ENCODE measurements at regions not wholly inside any gene's neighbourhood (a gene's known extent, or its start where the extent isn't known, plus 50 kb on each side); places are given as distances from the start of the nearest gene placed in this dataset.

- Mint-ChIP-seq H3K4me3 (no peak overlapping the region), H3K9me3 (peaks cover 32% of the 10 kb centered on the region), H3K4me1 (no peaks in the 10 kb centered on the region), H3K27me3 (ENCODE audit: insufficient read depth, low read depth, poor library complexity) (peaks cover 5% of the 10 kb centered on the region), H3K36me3 (ENCODE audit: low read depth) (peaks cover 10% of the 10 kb centered on the region; the same call in 2 of the 3 replicates), H3K27ac (no peak overlapping the region)
- H3K36me3 ChIP-seq (ENCODE audit: insufficient read depth), result peaks cover 3% of the 10 kb centered on the region; the same call in 1 of the 2 replicates
- no peaks in the 10 kb centered on the region for H3K79me2 ChIP-seq (replicated peaks; ENCODE audit: insufficient read depth)
- ATAC-seq (no peak), DNase-seq (ENCODE audit: low spot score) (no peak)
- H3K4me1 ChIP-seq (ENCODE audit: insufficient read depth), result no peaks in the 10 kb centered on the region
- H3K27ac ChIP-seq (ENCODE audit: low read depth), result no peak overlapping the region
- H2AFZ ChIP-seq, result no peak overlapping the region
- no peaks in the 10 kb centered on the region for H3K27me3 ChIP-seq (ENCODE audit: insufficient read depth)
- no peaks in the 10 kb centered on the region for H3F3A ChIP-seq (replicated peaks; ENCODE audit: low read depth)
- no peaks in the 10 kb centered on the region for H3K9me2 ChIP-seq (ENCODE audit: insufficient read depth)
- TF ChIP-seq REST (IDR thresholded peaks at IDR 0.05; ENCODE audit: unreplicated experiment) (no peak), JUNB (IDR thresholded peaks at IDR 0.05; ENCODE audit: unreplicated experiment) (no peak), POLR2AphosphoS5 (IDR thresholded peaks at IDR 0.05; ENCODE audit: low read depth) (no peak), ZNF462 (CRISPR knock-in tag; IDR thresholded peaks at IDR 0.05) (no peak), NANOG (IDR thresholded peaks at IDR 0.05; ENCODE audit: borderline replicate concordance) (no peak), EZH2phosphoT487 (IDR thresholded peaks at IDR 0.05; ENCODE audit: unreplicated experiment) (no peak), ETS1 (IDR thresholded peaks at IDR 0.05) (no peak), EZH2 (IDR thresholded peaks at IDR 0.05; ENCODE audit: low read depth, unreplicated experiment) (no peak), ZNF331 (CRISPR knock-in tag; IDR thresholded peaks at IDR 0.05; ENCODE audit: low read depth) (no peak), ZNF114 (CRISPR knock-in tag; IDR thresholded peaks at IDR 0.05) (no peak)
- no peak overlapping the region for H3K4me2 ChIP-seq
- no peak overlapping the region for H3K4me3 ChIP-seq
- H4K20me1 ChIP-seq (replicated peaks; ENCODE audit: insufficient read depth), result no peaks in the 10 kb centered on the region
Observed at GRCh38 chr6:170198298-170198697, 92.6 kb downstream of the DLL1 start.

All from GM23338 (cell line).